ENCODE measurements at regions not wholly inside any gene's neighbourhood (a gene's known extent, or its start where the extent isn't known, plus 50 kb on each side); places are given as distances from the start of the nearest gene placed in this dataset.
"Not testable (repeated sequence)": the region's sequence is repeated elsewhere in the genome, so short reads cannot be mapped to it uniquely, and the experiment has no call there.

GRCh38 chr18:22534706-22535105 lies 117.0 kb upstream of the CTAGE1 start:
- H3K27me3 ChIP-seq (replicated peaks in 1 of 2; ENCODE audit: control insufficient read depth in 2 of 2, extremely low read depth in 1 of 2, insufficient read depth in 2 of 2, low read length in 1 of 2); ATAC-seq (replicated peaks in 1 of 4); H3K9me3 Mint-ChIP-seq; H3K36me3 ChIP-seq (ENCODE audit: control insufficient read depth in 2 of 2, extremely low read depth in 1 of 2, insufficient read depth in 1 of 2, low read length in 1 of 2); H3K27me3 Mint-ChIP-seq; H3K4me1 ChIP-seq (ENCODE audit: control insufficient read depth in 1 of 2, extremely low read depth in 1 of 2, insufficient read depth in 2 of 2, low read length in 2 of 2); POLR2A ChIA-PET; DNase-seq; H3K4me3 ChIP-seq (ENCODE audit: control insufficient read depth in 1 of 2, extremely low read depth in 1 of 2, low read length in 1 of 2); CTCF ChIA-PET; H3K4me3 Mint-ChIP-seq; H3K4me1 Mint-ChIP-seq; H3K9me3 ChIP-seq; H3K36me3 Mint-ChIP-seq; H3K27ac Mint-ChIP-seq; H3K27ac ChIP-seq (ENCODE audit: low read length): not testable (repeated sequence)
- WGBS (ENCODE audit: insufficient coverage): no CpG with 5 or more reads among the region's 4 CpGs

- ChIA-PET POLR2A (no interaction called here), CTCF (no interaction called here)
- WGBS (ENCODE audit: insufficient coverage): 85% methylated on average over 6 of the region's 7 CpGs
- Histone ChIP-seq H3K27ac (ENCODE audit: low read length) (no peak overlapping the region), H3K9me3 (no peaks in the 10 kb centered on the region), H3K4me3 (ENCODE audit: control insufficient read depth in 1 of 2, extremely low read depth in 1 of 2, low read length in 1 of 2) (no peak overlapping the region), H3K27me3 (replicated peaks in 1 of 2; ENCODE audit: control insufficient read depth in 2 of 2, extremely low read depth in 1 of 2, insufficient read depth in 2 of 2, low read length in 1 of 2) (no peaks in the 10 kb centered on the region), H3K4me1 (ENCODE audit: control insufficient read depth in 1 of 2, extremely low read depth in 1 of 2, insufficient read depth in 2 of 2, low read length in 2 of 2) (no peaks in the 10 kb centered on the region), H3K36me3 (ENCODE audit: control insufficient read depth in 2 of 2, extremely low read depth in 1 of 2, insufficient read depth in 1 of 2, low read length in 1 of 2) (no peaks in the 10 kb centered on the region)
- ATAC-seq (replicated peaks in 1 of 4): no peak
- no peak overlapping the region for H3K4me3 Mint-ChIP-seq
- no peaks in the 10 kb centered on the region for H3K27me3 Mint-ChIP-seq
- no peaks in the 10 kb centered on the region for H3K36me3 Mint-ChIP-seq
- H3K27ac Mint-ChIP-seq: no peak overlapping the region
- no peak for DNase-seq
- no peaks in the 10 kb centered on the region for H3K4me1 Mint-ChIP-seq
- peaks cover 3 to 6% (median 4%) of the 10 kb centered on the region in 3 donors for H3K9me3 Mint-ChIP-seq
Observed at GRCh38 chr18:22536558-22536957, 118.8 kb upstream of the CTAGE1 start.

GRCh38 chr18:22538426-22538825 lies 120.7 kb upstream of the CTAGE1 start:
- ChIA-PET POLR2A (no interaction called here), CTCF (no interaction called here)
- Histone ChIP-seq H3K27me3 (replicated peaks in 1 of 2; ENCODE audit: control insufficient read depth in 2 of 2, extremely low read depth in 1 of 2, insufficient read depth in 2 of 2, low read length in 1 of 2) (no peaks in the 10 kb centered on the region), H3K27ac (ENCODE audit: low read length) (no peak overlapping the region), H3K4me1 (ENCODE audit: control insufficient read depth in 1 of 2, extremely low read depth in 1 of 2, insufficient read depth in 2 of 2, low read length in 2 of 2) (no peaks in the 10 kb centered on the region), H3K9me3 (no peaks in the 10 kb centered on the region), H3K36me3 (ENCODE audit: control insufficient read depth in 2 of 2, extremely low read depth in 1 of 2, insufficient read depth in 1 of 2, low read length in 1 of 2) (no peaks in the 10 kb centered on the region), H3K4me3 (ENCODE audit: control insufficient read depth in 1 of 2, extremely low read depth in 1 of 2, low read length in 1 of 2) (no peak overlapping the region)
- Mint-ChIP-seq H3K27me3 (no peaks in the 10 kb centered on the region), H3K27ac (no peak overlapping the region), H3K9me3 (peaks cover 3 to 6% (median 4%) of the 10 kb centered on the region in 3 donors), H3K4me3 (no peak overlapping the region), H3K4me1 (no peaks in the 10 kb centered on the region), H3K36me3 (no peaks in the 10 kb centered on the region)
- DNase-seq (no peak), ATAC-seq (replicated peaks in 1 of 4) (no peak)
- WGBS (ENCODE audit: insufficient coverage): 86% methylated on average over 2 of the region's 5 CpGs

- no peak overlapping the region for H3K4me3 Mint-ChIP-seq
- H3K27ac Mint-ChIP-seq: no peak overlapping the region
- Histone ChIP-seq H3K36me3 (ENCODE audit: control insufficient read depth in 2 of 2, extremely low read depth in 1 of 2, insufficient read depth in 1 of 2, low read length in 1 of 2) (no peaks in the 10 kb centered on the region), H3K27me3 (replicated peaks in 1 of 2; ENCODE audit: control insufficient read depth in 2 of 2, extremely low read depth in 1 of 2, insufficient read depth in 2 of 2, low read length in 1 of 2) (no peaks in the 10 kb centered on the region), H3K4me1 (ENCODE audit: control insufficient read depth in 1 of 2, extremely low read depth in 1 of 2, insufficient read depth in 2 of 2, low read length in 2 of 2) (no peaks in the 10 kb centered on the region), H3K4me3 (ENCODE audit: control insufficient read depth in 1 of 2, extremely low read depth in 1 of 2, low read length in 1 of 2) (no peak overlapping the region), H3K9me3 (no peaks in the 10 kb centered on the region), H3K27ac (ENCODE audit: low read length) (no peak overlapping the region)
- no peaks in the 10 kb centered on the region for H3K36me3 Mint-ChIP-seq
- WGBS (ENCODE audit: insufficient coverage): 66% methylated on average over 2 of the region's 6 CpGs
- CTCF ChIA-PET: no interaction called here
- H3K9me3 Mint-ChIP-seq: peaks cover 3 to 6% (median 5%) of the 10 kb centered on the region in 3 donors
- no peak for DNase-seq
- peaks cover under 1 to 1% of the 10 kb centered on the region in 2 donors for H3K27me3 Mint-ChIP-seq
- POLR2A ChIA-PET: no interaction called here
- no peaks in the 10 kb centered on the region for H3K4me1 Mint-ChIP-seq
- no peak for ATAC-seq (replicated peaks in 1 of 4)
Observed at GRCh38 chr18:22539051-22539765, 121.5 kb upstream of the CTAGE1 start.

GRCh38 chr18:22541232-22541631 lies 123.5 kb upstream of the CTAGE1 start:
- Histone ChIP-seq H3K9me3 (no peaks in the 10 kb centered on the region), H3K27ac (ENCODE audit: low read length) (no peak overlapping the region), H3K4me1 (ENCODE audit: control insufficient read depth in 1 of 2, extremely low read depth in 1 of 2, insufficient read depth in 2 of 2, low read length in 2 of 2) (peaks cover 0 to 2% of the 10 kb centered on the region in 2 experiments), H3K36me3 (ENCODE audit: control insufficient read depth in 2 of 2, extremely low read depth in 1 of 2, insufficient read depth in 1 of 2, low read length in 1 of 2) (no peaks in the 10 kb centered on the region), H3K4me3 (ENCODE audit: control insufficient read depth in 1 of 2, extremely low read depth in 1 of 2, low read length in 1 of 2) (no peak overlapping the region), H3K27me3 (replicated peaks in 1 of 2; ENCODE audit: control insufficient read depth in 2 of 2, extremely low read depth in 1 of 2, insufficient read depth in 2 of 2, low read length in 1 of 2) (no peaks in the 10 kb centered on the region)
- WGBS (ENCODE audit: insufficient coverage): no CpG with 5 or more reads among the region's 1 CpG
- Mint-ChIP-seq H3K27me3 (peaks cover 1 to 4% of the 10 kb centered on the region in 2 donors), H3K27ac (no peak overlapping the region), H3K4me3 (no peak overlapping the region), H3K36me3 (no peaks in the 10 kb centered on the region), H3K4me1 (no peaks in the 10 kb centered on the region), H3K9me3 (peaks cover 3 to 8% (median 3%) of the 10 kb centered on the region in 3 donors)
- POLR2A ChIA-PET: no interaction called here
- ATAC-seq (replicated peaks in 1 of 4) (no peak), DNase-seq (no peak)
- CTCF ChIA-PET: no interaction called here

- Mint-ChIP-seq H3K27ac (no peak overlapping the region), H3K36me3 (no peaks in the 10 kb centered on the region), H3K4me3 (no peak overlapping the region), H3K27me3 (peaks cover 1 to 4% of the 10 kb centered on the region in 2 donors), H3K4me1 (no peaks in the 10 kb centered on the region), H3K9me3 (peaks cover 3 to 4% (median 3%) of the 10 kb centered on the region in 3 donors)
- H3K36me3 ChIP-seq (ENCODE audit: control insufficient read depth in 2 of 2, extremely low read depth in 1 of 2, insufficient read depth in 1 of 2, low read length in 1 of 2): no peaks in the 10 kb centered on the region
- no peak overlapping the region for H3K4me3 ChIP-seq (ENCODE audit: control insufficient read depth in 1 of 2, extremely low read depth in 1 of 2, low read length in 1 of 2)
- no peak for ATAC-seq (replicated peaks in 1 of 4)
- no peak for DNase-seq
- no peaks in the 10 kb centered on the region for H3K27me3 ChIP-seq (replicated peaks in 1 of 2; ENCODE audit: control insufficient read depth in 2 of 2, extremely low read depth in 1 of 2, insufficient read depth in 2 of 2, low read length in 1 of 2)
- ChIA-PET CTCF (no interaction called here), POLR2A (no interaction called here)
- H3K4me1 ChIP-seq (ENCODE audit: control insufficient read depth in 1 of 2, extremely low read depth in 1 of 2, insufficient read depth in 2 of 2, low read length in 2 of 2): peaks cover 0 to 2% of the 10 kb centered on the region in 2 experiments
- WGBS (ENCODE audit: insufficient coverage): 89% methylated on average over 3 of the region's 4 CpGs
- no peak overlapping the region for H3K27ac ChIP-seq (ENCODE audit: low read length)
- no peaks in the 10 kb centered on the region for H3K9me3 ChIP-seq
Observed at GRCh38 chr18:22542406-22542835, 124.7 kb upstream of the CTAGE1 start.

- WGBS (ENCODE audit: insufficient coverage): no CpG with 5 or more reads among the region's 4 CpGs
- Histone ChIP-seq H3K27ac (ENCODE audit: low read length) (no peak overlapping the region), H3K4me3 (ENCODE audit: control insufficient read depth in 1 of 2, extremely low read depth in 1 of 2, low read length in 1 of 2) (no peak overlapping the region), H3K9me3 (no peaks in the 10 kb centered on the region), H3K4me1 (ENCODE audit: control insufficient read depth in 1 of 2, extremely low read depth in 1 of 2, insufficient read depth in 2 of 2, low read length in 2 of 2) (peaks cover 0 to 2% of the 10 kb centered on the region in 2 experiments), H3K27me3 (replicated peaks in 1 of 2; ENCODE audit: control insufficient read depth in 2 of 2, extremely low read depth in 1 of 2, insufficient read depth in 2 of 2, low read length in 1 of 2) (no peaks in the 10 kb centered on the region), H3K36me3 (ENCODE audit: control insufficient read depth in 2 of 2, extremely low read depth in 1 of 2, insufficient read depth in 1 of 2, low read length in 1 of 2) (no peaks in the 10 kb centered on the region)
- DNase-seq: no peak
- no peak for ATAC-seq (replicated peaks in 1 of 4)
- H3K9me3 Mint-ChIP-seq: peaks cover 3 to 4% (median 3%) of the 10 kb centered on the region in 3 donors
- no peak overlapping the region for H3K27ac Mint-ChIP-seq
- H3K4me3 Mint-ChIP-seq: no peak overlapping the region
- H3K36me3 Mint-ChIP-seq: no peaks in the 10 kb centered on the region
- no peaks in the 10 kb centered on the region for H3K4me1 Mint-ChIP-seq
- peaks cover 1 to 4% of the 10 kb centered on the region in 2 donors for H3K27me3 Mint-ChIP-seq
- ChIA-PET CTCF (no interaction called here), POLR2A (no interaction called here)
Observed at GRCh38 chr18:22543769-22544168, 126.1 kb upstream of the CTAGE1 start.
